ENCODE measurements at regions not wholly inside any gene's neighbourhood (a gene's known extent, or its start where the extent isn't known, plus 50 kb on each side); places are given as distances from the start of the nearest gene placed in this dataset.
"Not testable (repeated sequence)": the region's sequence is repeated elsewhere in the genome, so short reads cannot be mapped to it uniquely, and the experiment has no call there.

DNA sequence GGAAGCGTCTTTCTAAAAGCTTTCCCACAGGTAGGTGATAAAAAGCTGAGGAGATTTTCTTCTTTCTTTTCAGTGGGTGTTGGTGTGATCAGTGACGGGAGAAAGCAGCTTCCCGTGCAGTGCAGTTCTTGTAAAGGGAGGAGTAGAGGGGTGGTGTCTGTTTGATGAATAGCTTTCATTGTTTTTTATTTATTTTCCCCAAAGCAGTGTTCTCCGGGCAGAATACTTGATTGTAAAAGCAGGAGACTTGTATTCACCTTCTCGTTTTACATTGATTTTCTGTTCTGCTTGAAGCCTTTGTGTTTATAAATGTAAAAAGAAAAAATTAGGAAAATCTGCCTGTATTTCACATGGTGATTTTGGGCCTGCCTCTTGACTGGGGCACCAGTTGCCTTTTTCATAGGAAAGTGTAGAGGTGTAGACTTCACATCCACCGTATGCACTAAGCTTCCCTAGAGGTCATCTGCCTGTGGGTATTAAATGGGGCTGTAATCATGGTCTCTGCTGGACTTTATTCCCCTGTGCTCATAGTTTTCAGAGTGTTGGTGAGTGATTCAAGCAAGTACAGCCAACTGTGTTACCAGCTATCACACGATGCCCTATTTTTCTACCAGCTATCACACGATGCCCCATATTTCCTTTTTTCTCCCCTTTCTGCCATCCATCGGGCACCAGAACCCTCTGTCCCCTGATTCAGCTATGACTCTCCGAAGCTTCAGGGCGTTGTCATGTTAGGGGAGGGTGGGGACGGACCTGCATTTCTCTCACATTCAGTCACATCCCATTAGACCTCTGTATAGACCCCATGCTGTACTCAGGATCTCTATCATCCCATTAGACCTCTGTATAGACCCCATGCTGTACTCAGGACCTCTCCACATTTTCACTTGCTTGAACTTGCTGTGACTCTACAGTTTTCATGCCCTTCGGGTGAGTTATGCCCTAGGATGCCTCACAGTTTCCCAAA is 526.5 kb downstream of the TRIML1 start:
- TF ChIP-seq, protein P1, sequence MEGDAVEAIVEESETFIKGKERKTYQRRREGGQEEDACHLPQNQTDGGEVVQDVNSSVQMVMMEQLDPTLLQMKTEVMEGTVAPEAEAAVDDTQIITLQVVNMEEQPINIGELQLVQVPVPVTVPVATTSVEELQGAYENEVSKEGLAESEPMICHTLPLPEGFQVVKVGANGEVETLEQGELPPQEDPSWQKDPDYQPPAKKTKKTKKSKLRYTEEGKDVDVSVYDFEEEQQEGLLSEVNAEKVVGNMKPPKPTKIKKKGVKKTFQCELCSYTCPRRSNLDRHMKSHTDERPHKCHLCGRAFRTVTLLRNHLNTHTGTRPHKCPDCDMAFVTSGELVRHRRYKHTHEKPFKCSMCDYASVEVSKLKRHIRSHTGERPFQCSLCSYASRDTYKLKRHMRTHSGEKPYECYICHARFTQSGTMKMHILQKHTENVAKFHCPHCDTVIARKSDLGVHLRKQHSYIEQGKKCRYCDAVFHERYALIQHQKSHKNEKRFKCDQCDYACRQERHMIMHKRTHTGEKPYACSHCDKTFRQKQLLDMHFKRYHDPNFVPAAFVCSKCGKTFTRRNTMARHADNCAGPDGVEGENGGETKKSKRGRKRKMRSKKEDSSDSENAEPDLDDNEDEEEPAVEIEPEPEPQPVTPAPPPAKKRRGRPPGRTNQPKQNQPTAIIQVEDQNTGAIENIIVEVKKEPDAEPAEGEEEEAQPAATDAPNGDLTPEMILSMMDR (IDR thresholded peaks at IDR 0.05; ENCODE audit: extremely low read depth, missing control alignments) = no peak
- no peak for DNase-seq (ENCODE audit: low spot score)

- not testable (repeated sequence) for DNase-seq (ENCODE audit: low spot score)
These were observed 539.5 kb downstream of the TRIML1 start for GRCh38 chr4:188678691-188679090.

- TF ChIP-seq, protein P1 (IDR thresholded peaks at IDR 0.05; ENCODE audit: extremely low read depth, missing control alignments) = no peak
- DNase-seq (ENCODE audit: low spot score) = no peak
These were observed 540.9 kb downstream of the TRIML1 start for GRCh38 chr4:188680004-188680666.

GRCh38 chr4:188680667-188681063 is 541.4 kb downstream of the TRIML1 start:
- TF ChIP-seq, protein P1 (IDR thresholded peaks at IDR 0.05; ENCODE audit: extremely low read depth, missing control alignments) = no peak
- DNase-seq (ENCODE audit: low spot score) = no peak

DNA sequence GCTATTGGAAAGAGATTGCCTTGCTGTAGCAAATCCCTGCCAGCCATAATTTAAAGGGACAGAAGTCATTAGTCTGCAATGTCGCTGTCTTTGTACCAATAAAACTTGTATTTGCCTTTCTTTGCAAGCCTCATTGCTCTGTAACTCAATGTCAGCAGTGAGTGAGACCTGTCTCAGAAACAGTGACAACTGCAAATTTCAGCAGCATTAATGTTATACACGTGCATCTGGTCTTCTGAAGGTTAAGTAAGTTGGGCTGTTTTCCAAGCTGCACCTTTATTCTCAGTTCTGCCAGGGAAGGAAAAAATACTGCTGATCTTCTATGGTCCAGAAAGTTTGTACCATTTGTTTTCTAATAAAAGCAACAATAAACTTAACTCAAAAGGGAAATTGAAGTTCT is 543.1 kb downstream of the TRIML1 start:
- TF ChIP-seq, protein P1 (IDR thresholded peaks at IDR 0.05; ENCODE audit: extremely low read depth, missing control alignments) = no peak

GRCh38 chr4:188683571-188683970 is 544.3 kb downstream of the TRIML1 start:
- no peak for DNase-seq (ENCODE audit: low spot score)
- TF ChIP-seq, protein P1 (IDR thresholded peaks at IDR 0.05; ENCODE audit: extremely low read depth, missing control alignments) = no peak

More for the DNA sequence above, 543.1 kb downstream of the TRIML1 start:
- DNase-seq (ENCODE audit: low spot score) = no peak

- TF ChIP-seq, protein P1 (IDR thresholded peaks at IDR 0.05; ENCODE audit: extremely low read depth, missing control alignments) = no peak
- no peak for DNase-seq (ENCODE audit: low spot score)
These were observed 549.7 kb downstream of the TRIML1 start for GRCh38 chr4:188688956-188689355.
